GM12892 (cell line): ENCODE measurements at regions not wholly inside any gene's neighbourhood (a gene's known extent, or its start where the extent isn't known, plus 50 kb on each side); places are given as distances from the start of the nearest gene placed in this dataset.

Experiments used
- POLR2A ChIP-seq: IDR thresholded peaks from 2 replicates; pipeline ENCODE4 v1.6.1; 2011; ENCODE audit warnings: low read depth, low read length, control low read depth
- TAF1 ChIP-seq: IDR thresholded peaks from 2 replicates; pipeline ENCODE4 v1.6.1; 2011; ENCODE audit warnings: low read depth, mild to moderate bottlenecking, control low read depth, low read length, borderline replicate concordance

DNA sequence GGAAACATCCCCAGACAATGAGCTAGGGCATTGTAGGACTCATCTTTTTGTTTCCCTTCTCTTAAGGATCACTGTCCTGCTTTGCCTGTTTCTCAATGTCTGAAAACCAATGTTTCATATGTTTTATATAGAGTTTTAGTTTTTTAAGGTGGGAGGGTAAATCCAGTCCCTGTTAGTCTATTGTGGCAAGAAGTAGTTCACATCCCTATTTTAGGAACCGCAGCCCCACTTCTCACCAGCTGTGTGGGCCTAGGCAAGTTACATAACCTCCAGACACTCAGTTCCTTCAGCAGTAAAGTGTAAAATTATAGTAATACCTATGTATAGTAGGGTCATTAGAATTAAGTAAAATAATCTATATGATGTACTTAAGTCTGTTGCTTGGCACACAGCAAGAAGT, 105.8 kb upstream of the WLS start:
- no peak for TF ChIP-seq POLR2A
- no peak for TF ChIP-seq TAF1
